KG1 (cell line): ENCODE measurements at regions not wholly inside any gene's neighbourhood (a gene's known extent, or its start where the extent isn't known, plus 50 kb on each side); places are given as distances from the start of the nearest gene placed in this dataset.

Source experiments
- DNase-seq: peaks from one replicate; lab custom pipeline; 2025; lab: John Stamatoyannopoulos, UW

GRCh38 chr12:104858611-104859543 lies 99.2 kb downstream of the SLC41A2 start:
- DNase-seq = no peak

- DNase-seq = no peak
These were observed 101.6 kb downstream of the SLC41A2 start for GRCh38 chr12:104856531-104856930.

GRCh38 chr12:104855599-104855998 lies 102.5 kb downstream of the SLC41A2 start:
- DNase-seq = no peak

GRCh38 chr12:104852896-104853295 lies 105.2 kb downstream of the SLC41A2 start:
- no peak for DNase-seq

- DNase-seq = no peak
These were observed 106.0 kb downstream of the SLC41A2 start for GRCh38 chr12:104852102-104852501.

GRCh38 chr12:104850781-104851180 lies 107.3 kb downstream of the SLC41A2 start:
- DNase-seq = no peak

- no peak for DNase-seq
These were observed 111.9 kb downstream of the SLC41A2 start for GRCh38 chr12:104846056-104846767.

GRCh38 chr12:104844123-104844522 lies 114.0 kb downstream of the SLC41A2 start:
- DNase-seq = no peak

- DNase-seq = no peak
These were observed 117.8 kb downstream of the SLC41A2 start for GRCh38 chr12:104840262-104840661.

GRCh38 chr12:104835317-104835716 lies 122.8 kb downstream of the SLC41A2 start:
- DNase-seq = no peak

GRCh38 chr12:104834607-104835006 lies 123.5 kb downstream of the SLC41A2 start:
- DNase-seq = no peak

GRCh38 chr12:104833756-104834155 lies 124.3 kb downstream of the SLC41A2 start:
- DNase-seq = no peak

- DNase-seq = no peak
These were observed 130.1 kb downstream of the SLC41A2 start for GRCh38 chr12:104828015-104828414.

GRCh38 chr12:104827587-104827986 lies 130.5 kb downstream of the SLC41A2 start:
- no peak for DNase-seq

- DNase-seq = no peak
These were observed 132.7 kb downstream of the SLC41A2 start for GRCh38 chr12:104825408-104825807.

GRCh38 chr12:104823985-104824461 lies 134.1 kb downstream of the SLC41A2 start:
- no peak for DNase-seq

- no peak for DNase-seq
These were observed 135.1 kb downstream of the SLC41A2 start for GRCh38 chr12:104822941-104823340.

GRCh38 chr12:104816845-104817503 lies 141.1 kb downstream of the SLC41A2 start:
- no peak for DNase-seq

GRCh38 chr12:104815935-104816334 lies 142.2 kb downstream of the SLC41A2 start:
- no peak for DNase-seq

- no peak for DNase-seq
These were observed 143.1 kb downstream of the SLC41A2 start for GRCh38 chr12:104814944-104815343.
